ENCODE measurements at regions not wholly inside any gene's neighbourhood (a gene's known extent, or its start where the extent isn't known, plus 50 kb on each side); places are given as distances from the start of the nearest gene placed in this dataset.

GRCh38 chr4:11497212-11497806 is 68.6 kb upstream of the HS3ST1 start:
- TF ChIP-seq YY1 (IDR thresholded peaks at IDR 0.05; ENCODE audit: insufficient read depth, insufficient read length) = no peak
- no peak for TF ChIP-seq ZNF274 (IDR thresholded peaks at IDR 0.05; ENCODE audit: low read depth, low read length)

Data from NT2/D1 (cell line).